Mucosa of rectum (tissue), 2 donors: ENCODE measurements at regions not wholly inside any gene's neighbourhood (a gene's known extent, or its start where the extent isn't known, plus 50 kb on each side); places are given as distances from the start of the nearest gene placed in this dataset.

Experiments
- H3K27ac ChIP-seq, 2 donors: one replicate each; pipeline ENCODE4 v1.7.0; 2013; ENCODE audit warnings: inconsistent platforms in 2 of 2, low read depth in 2 of 2, low read length in 2 of 2
- H3K27me3 ChIP-seq, 2 donors: one replicate each; pipeline ENCODE4 v1.7.0; 2013; ENCODE audit warnings: low read length in 2 of 2; ENCODE audit not compliant: control insufficient read depth in 2 of 2, insufficient read depth in 2 of 2
- H3K36me3 ChIP-seq, 2 donors: one replicate each; pipeline ENCODE4 v1.7.0; 2013; ENCODE audit warnings: low read length in 2 of 2; ENCODE audit not compliant: control insufficient read depth in 2 of 2, insufficient read depth in 2 of 2
- H3K4me1 ChIP-seq, 2 donors: one replicate each; pipeline ENCODE4 v1.7.0; 2013; ENCODE audit warnings: low read length in 2 of 2, mild to moderate bottlenecking in 1 of 2; ENCODE audit not compliant: control insufficient read depth in 2 of 2, insufficient read depth in 2 of 2
- H3K4me3 ChIP-seq, 2 donors: one replicate each; pipeline ENCODE4 v1.7.0; 2013; ENCODE audit warnings: low read length in 2 of 2
- H3K9ac ChIP-seq, 2 donors: one replicate each; pipeline ENCODE4 v1.7.0; 2013; ENCODE audit warnings: low read length in 2 of 2, low read depth in 1 of 2, mild to moderate bottlenecking in 1 of 2
- H3K9me3 ChIP-seq, 2 donors: one replicate each; pipeline ENCODE4 v1.7.0; 2013; ENCODE audit warnings: low read length in 2 of 2; ENCODE audit not compliant: control insufficient read depth in 2 of 2
- donor health status: healthy.
- donor health status: Normal muscosa, but diverticular disease.

DNA sequence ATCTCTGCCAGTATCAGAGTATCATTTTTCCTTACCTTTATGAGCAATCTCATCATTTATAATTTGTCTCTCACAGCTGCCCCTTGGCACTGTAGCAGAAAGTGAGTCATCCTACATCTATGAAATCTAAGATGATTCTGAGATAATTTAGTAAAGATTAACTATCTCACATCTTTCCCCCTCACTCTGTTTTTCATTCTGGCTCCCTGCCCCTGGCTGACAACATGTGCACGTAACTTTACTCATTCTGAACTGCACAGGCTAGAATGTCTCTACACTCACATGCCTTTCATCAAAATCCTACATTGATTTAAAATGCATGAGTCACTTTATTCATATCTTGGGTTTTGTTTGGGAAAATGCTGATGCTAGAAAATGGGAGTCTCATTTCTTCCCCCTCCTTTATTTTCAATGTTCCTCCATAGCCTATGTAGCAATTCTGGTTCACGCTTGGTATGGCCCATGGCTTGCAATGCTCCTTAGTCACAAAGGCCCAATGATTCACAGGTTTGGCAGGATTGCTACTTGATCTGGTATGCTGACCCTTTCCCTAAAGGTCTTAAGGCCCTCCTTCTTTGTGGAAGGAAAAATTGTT is 838.5 kb downstream of the TUSC7 start:
- Histone ChIP-seq H3K9ac (no peak overlapping the region), H3K36me3 (no peaks in the 10 kb centered on the region), H3K9me3 (no peaks in the 10 kb centered on the region), H3K27ac (no peak overlapping the region), H3K27me3 (no peaks in the 10 kb centered on the region), H3K4me3 (no peak overlapping the region), H3K4me1 (no peaks in the 10 kb centered on the region)

GRCh38 chr3:117548600-117548999 is 839.0 kb downstream of the TUSC7 start:
- H3K27me3 ChIP-seq = no peaks in the 10 kb centered on the region
- no peak overlapping the region for H3K27ac ChIP-seq
- H3K4me1 ChIP-seq = no peaks in the 10 kb centered on the region
- no peak overlapping the region for H3K9ac ChIP-seq
- H3K9me3 ChIP-seq = no peaks in the 10 kb centered on the region
- H3K4me3 ChIP-seq = no peak overlapping the region
- no peaks in the 10 kb centered on the region for H3K36me3 ChIP-seq

DNA sequence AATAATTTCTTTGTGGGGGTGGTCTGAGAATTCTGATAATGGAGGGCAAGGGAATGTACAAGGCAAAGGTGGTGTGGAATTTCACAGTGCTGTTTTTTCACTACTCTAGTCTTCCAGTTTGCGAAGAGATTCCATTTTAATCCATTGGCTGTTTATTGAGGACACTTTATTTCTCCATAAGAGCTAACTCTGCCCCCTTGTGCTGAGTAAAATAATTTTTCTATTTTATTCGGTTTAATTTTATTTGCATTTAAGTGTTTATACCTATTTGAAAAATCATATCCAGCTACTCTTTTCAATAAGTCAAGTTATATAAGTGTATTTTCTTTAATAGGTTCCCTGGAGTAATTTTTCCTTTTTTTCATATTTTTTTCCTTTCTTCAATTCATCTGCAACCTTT is 840.1 kb downstream of the TUSC7 start:
- Histone ChIP-seq H3K27me3 (no peaks in the 10 kb centered on the region), H3K36me3 (no peaks in the 10 kb centered on the region), H3K27ac (no peak overlapping the region), H3K4me3 (no peak overlapping the region), H3K4me1 (no peaks in the 10 kb centered on the region), H3K9ac (no peak overlapping the region), H3K9me3 (no peaks in the 10 kb centered on the region)

DNA sequence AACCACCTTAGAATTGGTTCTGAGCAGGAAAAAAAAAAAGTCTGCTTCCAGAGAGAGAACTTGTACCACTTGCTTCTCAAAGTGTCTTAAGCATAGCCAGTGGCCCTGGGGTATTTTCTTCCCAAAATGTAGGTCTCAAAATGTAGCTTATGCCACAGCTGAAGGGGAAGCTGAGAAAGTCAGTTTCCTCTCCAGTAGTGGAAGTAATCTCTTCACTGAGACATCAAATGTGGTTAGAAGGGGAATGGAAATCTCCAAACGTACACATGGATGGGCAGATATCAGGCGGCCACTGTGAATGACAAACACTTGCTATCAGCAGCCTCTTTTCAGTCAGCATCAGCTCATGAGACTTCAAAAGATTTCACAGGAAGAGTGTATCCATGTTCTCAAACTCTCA is 841.2 kb downstream of the TUSC7 start:
- no peaks in the 10 kb centered on the region for H3K9me3 ChIP-seq
- H3K4me1 ChIP-seq = no peaks in the 10 kb centered on the region
- H3K36me3 ChIP-seq = no peaks in the 10 kb centered on the region
- no peak overlapping the region for H3K4me3 ChIP-seq
- H3K9ac ChIP-seq = no peak overlapping the region
- H3K27ac ChIP-seq = no peak overlapping the region
- H3K27me3 ChIP-seq = no peaks in the 10 kb centered on the region

- Histone ChIP-seq H3K4me3 (no peak overlapping the region), H3K27me3 (no peaks in the 10 kb centered on the region), H3K27ac (no peak overlapping the region), H3K4me1 (no peaks in the 10 kb centered on the region), H3K36me3 (no peaks in the 10 kb centered on the region), H3K9ac (no peak overlapping the region), H3K9me3 (no peaks in the 10 kb centered on the region)
Measured at GRCh38 chr3:117553461-117553860, 843.9 kb downstream of the TUSC7 start.

DNA sequence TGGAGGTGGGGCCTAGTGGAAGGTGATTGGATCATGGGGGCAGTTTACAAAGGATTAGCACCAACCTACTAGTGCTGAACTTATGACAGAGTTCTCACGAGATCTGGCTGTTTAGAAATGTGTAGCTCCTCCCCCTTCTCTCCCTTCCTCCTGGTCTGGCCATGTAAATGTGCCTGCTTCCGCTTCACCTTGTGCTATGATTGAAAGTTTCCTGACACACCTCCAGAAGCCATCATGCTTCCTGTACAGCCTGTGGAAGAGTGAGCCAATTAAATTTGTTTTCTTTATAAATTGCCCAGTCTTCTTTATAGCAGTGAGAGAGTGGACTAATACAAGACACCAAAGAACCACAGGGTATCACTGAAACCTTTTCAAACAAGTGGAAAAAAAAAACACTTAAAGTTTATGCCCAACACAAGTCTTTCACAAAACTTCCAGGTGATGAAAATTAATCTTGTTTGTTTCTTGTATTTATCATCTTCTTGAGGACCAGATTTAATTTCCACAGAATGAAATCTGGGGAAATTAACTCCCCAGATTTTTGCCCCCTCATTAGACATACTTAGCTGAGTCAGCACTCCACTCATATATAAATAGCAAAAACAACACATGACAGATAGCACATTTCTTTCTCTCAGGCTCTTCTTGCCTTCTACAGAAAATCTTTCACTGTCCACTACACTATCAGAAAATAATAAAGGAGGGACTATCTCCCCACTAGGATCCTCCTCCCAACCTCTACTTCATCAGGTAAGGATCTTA is 847.2 kb downstream of the TUSC7 start:
- Histone ChIP-seq H3K4me1 (no peaks in the 10 kb centered on the region), H3K27me3 (no peaks in the 10 kb centered on the region), H3K9ac (no peak overlapping the region), H3K4me3 (no peak overlapping the region), H3K36me3 (no peaks in the 10 kb centered on the region), H3K9me3 (no peaks in the 10 kb centered on the region), H3K27ac (no peak overlapping the region)

DNA sequence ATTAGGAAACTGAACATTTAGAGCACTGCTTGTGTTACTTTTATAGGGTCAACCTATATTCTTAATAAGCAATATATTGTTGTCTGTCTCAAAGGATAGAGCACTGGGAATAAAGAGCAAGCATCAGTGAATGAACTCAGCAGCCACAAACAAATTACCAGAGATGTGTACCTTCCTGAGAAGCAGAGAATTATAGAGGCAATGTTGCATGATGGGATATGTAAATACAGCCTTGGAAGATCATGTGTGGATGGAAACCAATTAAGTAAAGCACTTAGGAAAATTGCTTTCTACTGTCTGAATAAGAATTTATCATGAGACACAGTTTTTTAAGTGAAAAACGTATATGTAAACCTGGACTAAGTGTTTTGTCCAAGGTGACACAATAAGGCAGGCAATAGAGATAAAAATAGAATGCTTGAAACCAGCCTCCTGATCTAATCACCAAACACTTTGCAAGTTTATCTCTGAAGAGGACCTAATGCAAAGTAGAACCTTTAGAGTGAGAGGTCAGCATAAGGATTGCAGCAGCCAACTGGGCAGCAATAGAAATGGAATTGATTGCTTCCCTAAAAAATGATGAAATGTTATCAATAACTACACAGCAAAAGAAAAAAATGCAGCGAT is 848.0 kb downstream of the TUSC7 start:
- no peaks in the 10 kb centered on the region for H3K9me3 ChIP-seq

DNA sequence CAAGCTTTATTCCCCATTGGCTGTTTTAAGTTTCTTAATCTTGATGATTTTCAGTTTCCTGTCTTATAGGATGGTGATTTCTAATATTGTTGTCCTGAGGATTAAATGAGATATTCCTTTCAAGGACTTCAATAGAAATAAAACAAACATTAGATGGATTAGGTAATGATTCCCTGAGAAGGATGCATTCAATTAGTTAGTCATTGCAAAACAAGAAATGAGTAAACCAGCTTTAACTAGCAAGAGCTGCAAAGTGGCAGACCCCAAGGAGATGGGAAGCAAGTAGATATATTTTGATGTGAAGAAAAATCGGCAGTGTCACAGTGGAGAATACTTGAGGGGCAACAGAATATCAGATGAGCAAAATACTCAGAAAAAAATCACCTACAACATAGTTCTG is 849.1 kb downstream of the TUSC7 start:
- Histone ChIP-seq H3K9me3 (no peaks in the 10 kb centered on the region), H3K36me3 (no peaks in the 10 kb centered on the region), H3K4me3 (no peak overlapping the region), H3K27ac (no peak overlapping the region), H3K27me3 (no peaks in the 10 kb centered on the region), H3K4me1 (no peaks in the 10 kb centered on the region), H3K9ac (no peak overlapping the region)

More for the DNA sequence above, 848.0 kb downstream of the TUSC7 start:
- no peak overlapping the region for H3K27ac ChIP-seq
- H3K4me3 ChIP-seq = no peak overlapping the region
- no peak overlapping the region for H3K9ac ChIP-seq
- no peaks in the 10 kb centered on the region for H3K36me3 ChIP-seq
- H3K4me1 ChIP-seq = no peaks in the 10 kb centered on the region
- no peaks in the 10 kb centered on the region for H3K27me3 ChIP-seq

GRCh38 chr3:117562000-117562399 is 852.4 kb downstream of the TUSC7 start:
- H3K36me3 ChIP-seq = no peaks in the 10 kb centered on the region
- H3K4me1 ChIP-seq = no peaks in the 10 kb centered on the region
- H3K9ac ChIP-seq = no peak overlapping the region
- H3K27ac ChIP-seq = no peak overlapping the region
- no peaks in the 10 kb centered on the region for H3K9me3 ChIP-seq
- H3K4me3 ChIP-seq = no peak overlapping the region
- no peaks in the 10 kb centered on the region for H3K27me3 ChIP-seq

GRCh38 chr3:117563063-117563462 is 853.5 kb downstream of the TUSC7 start:
- H3K9ac ChIP-seq = no peak overlapping the region
- H3K9me3 ChIP-seq = no peaks in the 10 kb centered on the region
- no peaks in the 10 kb centered on the region for H3K27me3 ChIP-seq

More at GRCh38 chr3:117563063-117563462, 853.5 kb downstream of the TUSC7 start:
- Histone ChIP-seq H3K36me3 (no peaks in the 10 kb centered on the region), H3K4me3 (no peak overlapping the region), H3K4me1 (no peaks in the 10 kb centered on the region), H3K27ac (no peak overlapping the region)
